Stimulated activated CD8-positive, alpha-beta memory T cell treated with anti-CD3 and anti-CD28 coated beads, Interleukin-15, amount 100 ng/mL, for 4 hours (primary cell): ENCODE measurements at regions not wholly inside any gene's neighbourhood (a gene's known extent, or its start where the extent isn't known, plus 50 kb on each side); places are given as distances from the start of the nearest gene placed in this dataset.

ENCODE experiments used
- DNase-seq, 2 donors: peaks; one replicate each; pipeline ENCODE4 v3.0.0-alpha.2; 2020; ENCODE audit warnings: low read depth in 2 of 2

DNA sequence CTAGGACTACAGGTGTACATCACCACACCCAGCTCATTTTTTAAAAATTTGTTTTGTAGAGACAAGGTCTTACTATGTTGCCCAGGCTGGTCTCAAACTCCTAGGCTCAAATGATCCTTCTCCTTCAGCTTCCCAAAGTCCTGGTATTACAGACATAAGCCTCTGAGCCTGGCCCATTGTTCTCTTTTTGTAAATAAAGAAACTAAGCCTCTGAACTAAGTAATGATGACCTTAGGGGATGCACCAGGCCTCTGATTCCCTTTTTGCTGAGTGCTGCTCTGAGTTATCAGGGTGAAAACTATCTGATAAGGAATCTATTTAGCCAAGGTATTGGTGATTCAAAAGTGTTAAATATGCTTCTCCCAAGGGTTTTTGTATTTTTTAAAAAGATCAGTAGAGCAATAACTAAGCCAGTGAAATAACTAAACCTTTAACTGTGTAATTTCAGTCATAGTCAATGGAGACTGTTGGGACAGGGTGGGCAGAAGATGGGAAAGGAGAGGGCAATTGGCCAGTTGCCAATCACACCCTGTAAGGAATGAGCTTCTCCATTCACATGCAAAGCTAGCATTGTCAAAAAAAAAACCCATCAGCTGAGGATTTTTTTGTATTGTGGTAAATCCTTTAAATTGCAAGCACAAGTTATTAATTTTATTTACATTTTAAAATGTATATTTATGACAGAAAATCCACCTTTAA, 194.8 kb upstream of the PFN2 start:
- no peak for DNase-seq

DNA sequence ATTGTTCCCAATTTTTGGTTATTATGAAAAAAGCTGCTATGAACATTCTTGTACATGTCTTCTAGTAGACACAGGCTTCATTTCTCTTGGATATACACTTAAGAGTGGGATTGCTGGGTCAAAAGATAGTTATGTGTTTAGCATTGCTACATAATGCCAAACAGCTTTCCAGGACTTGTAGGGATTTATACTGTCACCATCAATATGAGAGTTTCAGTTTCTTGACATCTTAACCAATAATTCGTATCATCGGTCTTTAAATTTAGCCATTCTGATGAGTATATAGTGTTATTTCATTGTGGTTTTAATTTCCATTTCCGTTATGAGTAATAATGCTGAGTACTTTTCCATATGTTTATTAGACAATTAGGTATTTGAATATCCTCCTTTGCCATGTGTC, 190.3 kb upstream of the PFN2 start:
- DNase-seq: no peak

GRCh38 chr3:150158943-150159625, 188.4 kb upstream of the PFN2 start:
- DNase-seq: no peak

DNA sequence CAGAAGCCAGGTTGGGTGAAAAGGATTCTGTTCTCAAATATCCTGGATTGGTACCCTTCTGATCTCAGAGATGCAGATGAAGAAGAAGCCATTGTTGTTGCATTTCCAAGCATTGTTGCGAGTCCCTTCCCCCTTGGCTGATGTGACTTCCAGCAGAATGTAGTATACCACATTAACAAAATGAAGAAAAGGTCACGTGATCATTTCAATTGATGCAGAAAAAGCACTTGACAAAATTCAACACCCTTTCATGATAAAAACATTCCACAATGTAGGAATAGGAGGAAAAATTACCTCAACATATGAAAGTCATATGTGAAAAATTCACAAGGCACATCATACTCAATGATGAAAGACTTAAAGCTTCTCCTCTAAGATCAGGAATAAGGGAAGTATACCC, 181.9 kb upstream of the PFN2 start:
- DNase-seq: no peak

- DNase-seq: no peak
Observed at GRCh38 chr3:150150633-150151032, 179.9 kb upstream of the PFN2 start.

GRCh38 chr3:150149651-150150051, 179.0 kb upstream of the PFN2 start:
- DNase-seq: no peak

DNA sequence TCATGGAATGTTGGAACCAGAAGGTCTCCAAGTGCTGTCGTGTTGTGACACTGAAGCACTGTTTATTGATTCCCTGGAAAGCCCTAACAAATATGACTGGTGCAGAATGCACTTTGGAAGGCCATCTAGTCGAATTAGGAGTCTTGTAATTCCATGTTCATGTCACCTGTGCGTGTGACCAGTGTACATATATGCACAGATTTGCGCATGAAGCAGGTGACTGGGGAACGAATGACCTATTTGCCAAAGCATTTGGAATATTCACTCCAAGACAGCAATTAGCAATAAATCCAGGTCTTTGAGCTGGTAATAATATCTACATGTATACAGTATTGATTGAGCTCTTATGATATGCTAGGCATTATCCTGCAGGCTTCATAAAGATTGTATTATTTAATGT, 177.5 kb upstream of the PFN2 start:
- no peak for DNase-seq

- no peak for DNase-seq
Observed at GRCh38 chr3:150147776-150148175, 177.1 kb upstream of the PFN2 start.

DNA sequence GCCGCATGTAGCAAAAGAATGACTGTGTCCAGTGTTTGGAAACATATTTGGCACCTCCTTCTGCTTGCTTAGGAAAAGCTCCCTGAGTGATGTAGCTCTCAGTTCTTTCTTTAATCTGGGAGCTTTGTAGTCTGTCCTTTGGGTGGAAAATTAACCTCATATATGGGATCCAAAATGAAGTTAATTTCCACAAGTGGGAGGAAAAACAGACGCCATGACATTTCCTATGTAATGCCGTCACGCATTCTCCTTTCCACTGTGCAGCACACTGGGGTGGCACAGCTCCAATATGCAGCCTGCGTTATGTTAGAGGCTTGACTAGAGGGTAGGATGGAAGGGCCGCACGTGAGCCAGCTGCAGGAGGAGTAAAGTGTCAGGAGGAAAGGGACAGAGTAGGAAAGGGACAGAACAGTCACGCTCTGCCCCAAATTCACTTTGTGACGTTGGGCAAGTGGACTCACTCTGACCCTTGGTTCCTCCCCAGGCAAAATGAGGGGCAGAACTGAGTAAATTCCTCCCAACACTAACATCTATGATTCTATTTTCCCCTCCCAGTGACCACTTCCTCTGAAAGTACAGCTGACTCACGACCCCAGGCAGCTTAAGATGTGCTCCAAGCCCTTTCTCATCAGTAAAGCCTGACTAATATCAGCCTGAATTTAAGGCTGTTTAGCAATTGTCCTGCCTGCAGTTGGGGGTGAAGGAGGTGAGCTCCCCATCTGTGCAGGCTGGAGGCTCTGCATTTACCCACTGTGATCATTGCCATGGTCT, 176.5 kb upstream of the PFN2 start:
- no peak for DNase-seq

GRCh38 chr3:150145659-150146058, 175.0 kb upstream of the PFN2 start:
- no peak for DNase-seq

DNA sequence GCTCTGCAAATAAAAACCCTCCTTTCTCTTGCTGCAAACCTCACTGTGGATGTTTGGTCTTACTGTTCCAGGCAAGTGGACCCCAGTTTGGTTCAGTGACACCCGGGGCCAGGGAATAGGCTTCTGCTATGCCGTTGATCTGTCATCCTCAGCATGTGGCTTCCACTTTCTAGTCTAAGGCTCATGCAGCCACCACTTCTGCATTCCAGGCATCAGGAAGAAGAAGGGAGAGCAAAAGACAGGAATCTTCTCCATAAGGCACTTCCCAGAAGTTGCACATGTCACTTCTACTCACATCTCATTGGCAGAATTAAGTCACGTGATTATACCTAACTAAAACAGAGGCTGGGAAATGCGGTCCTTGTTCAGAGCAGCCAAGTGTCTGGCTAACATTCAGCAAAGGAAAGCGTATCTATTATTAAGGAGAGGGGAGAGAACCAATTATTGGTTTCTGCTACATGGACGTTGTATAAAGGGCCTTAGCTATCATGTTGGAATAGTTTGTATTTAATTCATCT, 173.6 kb upstream of the PFN2 start:
- DNase-seq: no peak

- DNase-seq: no peak
Observed at GRCh38 chr3:150142936-150143335, 172.2 kb upstream of the PFN2 start.

DNA sequence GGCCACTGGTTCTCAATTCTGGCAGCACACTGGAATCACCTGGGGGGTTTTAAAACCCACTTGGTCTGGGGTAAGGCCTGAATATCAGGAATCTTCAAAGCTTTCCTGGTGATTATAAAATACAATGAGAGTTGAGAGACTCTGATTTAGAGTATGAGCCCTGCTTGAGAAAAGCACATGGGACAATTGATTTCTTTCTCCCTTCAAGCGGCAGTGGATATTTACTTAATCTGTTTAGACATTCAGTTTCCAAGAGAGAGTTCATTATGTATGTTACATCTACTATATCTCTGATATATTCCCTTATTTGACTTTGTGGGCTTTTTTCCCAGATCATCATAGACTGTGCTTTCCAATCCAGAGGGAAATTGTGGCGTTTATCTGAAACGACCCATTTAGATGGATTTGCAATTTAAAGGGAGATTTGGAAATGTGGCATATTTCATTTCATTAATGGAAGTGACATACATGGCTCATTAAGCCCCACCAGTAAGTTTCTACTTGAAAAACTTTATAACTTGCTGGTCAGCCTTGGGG, 171.2 kb upstream of the PFN2 start:
- no peak for DNase-seq

DNA sequence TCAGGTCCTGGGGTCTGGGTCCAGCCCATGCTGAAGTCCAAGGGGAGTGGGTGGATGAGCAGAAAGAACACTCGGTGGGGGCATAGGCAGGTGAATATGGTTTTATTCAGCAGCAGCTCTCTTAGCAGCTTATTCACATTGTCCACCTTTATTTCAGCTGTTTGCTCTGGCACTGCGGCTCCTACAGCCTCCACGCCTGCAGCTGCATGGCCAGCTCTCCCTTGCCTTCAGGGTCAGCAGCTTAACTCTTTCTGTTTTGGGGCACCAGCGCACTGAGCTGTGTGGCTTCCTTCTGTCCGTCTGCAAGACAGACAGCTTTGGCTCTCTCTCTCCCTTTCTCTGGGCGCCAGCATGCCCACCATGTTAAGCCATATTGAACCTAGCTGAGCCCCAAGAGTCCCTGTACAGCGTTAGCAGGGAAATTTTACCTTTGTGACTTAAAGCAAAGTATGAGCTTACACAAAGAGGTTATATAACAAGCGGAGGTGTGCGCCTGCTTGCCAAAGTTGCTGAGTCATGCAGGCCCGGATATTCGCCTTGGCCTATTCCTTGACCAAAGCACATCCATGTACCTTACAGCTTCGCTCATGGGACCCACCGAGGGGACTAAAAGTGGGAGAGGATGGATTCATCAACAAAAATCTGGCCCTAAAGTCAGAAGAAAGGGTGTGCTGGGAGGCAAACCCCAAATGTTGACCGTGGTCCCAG, 170.1 kb upstream of the PFN2 start:
- no peak for DNase-seq

- DNase-seq: no peak
Observed at GRCh38 chr3:150138824-150139223, 168.1 kb upstream of the PFN2 start.

DNA sequence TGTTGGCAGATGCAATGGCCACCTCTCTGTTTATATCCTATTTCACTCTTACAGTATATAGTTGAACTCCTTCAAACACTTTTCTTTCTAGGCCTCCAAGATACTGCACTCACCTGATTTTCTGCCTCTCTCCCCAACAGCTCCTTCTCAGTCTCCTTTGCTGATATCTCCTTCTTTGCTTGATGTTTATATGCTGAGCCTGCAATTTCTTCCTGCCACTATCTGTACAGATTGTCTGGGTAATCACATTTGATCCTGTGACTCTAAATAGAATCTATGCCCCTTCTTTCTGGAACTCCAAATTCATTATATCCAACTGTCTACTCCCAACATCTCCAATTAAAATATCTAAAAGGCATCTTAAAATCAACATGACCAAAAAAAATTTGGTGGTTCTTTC, 165.5 kb upstream of the PFN2 start:
- DNase-seq: no peak

DNA sequence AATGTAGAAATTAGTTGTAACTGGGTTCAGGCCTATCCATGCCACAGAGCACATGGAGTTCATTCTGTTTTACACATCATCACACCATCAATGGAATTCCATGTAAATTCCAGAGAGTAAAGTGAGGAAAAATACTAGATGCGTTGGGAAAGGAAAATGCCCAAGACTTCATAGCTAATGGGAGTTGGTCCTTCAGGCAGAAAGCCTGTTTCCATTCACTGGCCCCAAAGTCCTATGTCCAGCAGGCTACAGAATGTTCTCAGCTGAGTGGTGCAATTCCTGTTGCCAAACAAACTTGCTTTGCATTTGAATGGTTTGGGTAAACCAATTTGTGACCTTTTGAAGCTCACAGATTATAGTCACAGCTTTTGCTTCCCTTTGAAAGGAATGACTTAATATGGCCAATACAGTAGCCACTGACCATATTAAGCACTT, 164.6 kb upstream of the PFN2 start:
- no peak for DNase-seq

GRCh38 chr3:150133293-150133692, 162.6 kb upstream of the PFN2 start:
- DNase-seq: no peak

DNA sequence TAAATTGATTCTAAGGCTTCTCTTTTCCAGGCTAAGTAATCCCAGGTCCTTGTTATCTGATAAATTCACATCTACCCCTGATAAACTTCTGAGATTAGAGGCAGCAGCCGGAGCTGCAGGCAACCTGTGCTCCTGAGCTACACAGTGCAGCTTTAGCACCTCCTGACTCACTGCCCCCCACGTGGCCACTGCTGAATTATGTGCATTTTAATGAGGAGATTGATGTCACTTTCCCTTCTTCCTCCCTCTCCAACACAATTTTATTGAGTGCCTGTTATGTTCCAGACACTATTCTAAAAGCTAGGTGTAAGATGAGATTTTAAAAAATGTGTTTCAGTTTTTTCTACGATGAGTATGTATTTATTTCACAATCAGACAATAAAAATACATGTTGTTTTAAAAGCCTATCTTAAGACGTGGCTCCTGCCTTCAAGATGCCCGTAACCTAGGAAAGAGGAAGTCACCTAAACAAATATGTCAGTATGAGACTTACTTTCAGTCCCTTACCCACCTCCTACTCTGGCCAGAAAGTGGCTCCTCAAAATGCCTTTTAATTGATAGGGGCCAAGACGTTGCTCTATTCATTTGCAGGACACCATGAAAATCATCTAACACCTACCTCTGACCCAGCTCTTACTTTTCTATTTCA, 161.5 kb upstream of the PFN2 start:
- no peak for DNase-seq

DNA sequence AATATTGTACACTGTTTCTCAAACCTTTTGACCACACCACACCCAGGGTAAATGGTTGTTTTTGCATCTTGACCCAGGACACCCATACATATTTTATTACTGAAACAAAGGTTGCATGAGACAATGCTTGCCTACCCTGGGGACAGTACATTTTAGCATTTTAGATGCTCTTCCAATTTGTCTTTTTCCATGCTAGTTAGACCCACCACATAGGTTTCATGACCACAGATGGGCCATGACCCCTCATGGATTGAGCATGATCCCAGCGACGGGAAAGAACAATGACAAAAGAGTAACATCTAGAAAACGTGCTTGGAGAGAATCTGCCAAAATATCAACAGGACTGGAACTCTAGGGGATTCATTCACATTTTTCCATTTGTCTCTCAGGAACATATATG, 161.0 kb upstream of the PFN2 start:
- DNase-seq: no peak

DNA sequence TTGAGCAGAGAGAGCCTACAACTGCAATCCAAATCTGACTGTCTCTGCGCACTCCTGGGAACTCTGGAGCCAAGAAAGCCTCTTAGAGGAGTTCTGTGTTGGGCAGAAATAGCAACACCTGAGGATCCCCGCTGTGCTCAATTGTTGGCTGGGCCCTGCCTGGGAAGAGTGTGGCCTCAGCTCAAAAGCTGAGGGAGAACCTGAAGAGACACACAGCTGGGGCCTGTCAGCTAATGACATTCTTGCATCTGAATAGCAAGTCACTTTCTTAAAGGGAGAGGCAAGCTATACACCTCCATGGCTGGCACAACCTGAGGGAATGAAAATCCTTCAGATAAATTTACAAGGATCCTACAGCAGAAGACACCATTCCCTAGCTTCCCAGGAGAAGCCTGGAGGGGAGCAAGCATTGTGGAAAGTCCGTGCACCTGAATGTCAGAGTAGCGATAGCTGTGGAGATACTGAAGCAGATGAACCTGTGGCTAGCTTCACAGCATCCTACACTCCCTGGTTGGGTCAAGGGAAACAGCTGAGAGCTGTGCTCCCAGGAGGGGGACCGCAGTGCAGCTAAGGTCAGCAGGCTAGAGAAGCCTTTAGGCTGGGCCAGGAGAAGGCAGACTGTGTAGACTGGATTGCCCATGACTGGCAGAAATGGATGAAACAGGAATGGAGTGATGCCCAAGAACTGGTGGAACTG, 159.9 kb upstream of the PFN2 start:
- no peak for DNase-seq
